ENCODE measurements at regions not wholly inside any gene's neighbourhood (a gene's known extent, or its start where the extent isn't known, plus 50 kb on each side); places are given as distances from the start of the nearest gene placed in this dataset.

DNA sequence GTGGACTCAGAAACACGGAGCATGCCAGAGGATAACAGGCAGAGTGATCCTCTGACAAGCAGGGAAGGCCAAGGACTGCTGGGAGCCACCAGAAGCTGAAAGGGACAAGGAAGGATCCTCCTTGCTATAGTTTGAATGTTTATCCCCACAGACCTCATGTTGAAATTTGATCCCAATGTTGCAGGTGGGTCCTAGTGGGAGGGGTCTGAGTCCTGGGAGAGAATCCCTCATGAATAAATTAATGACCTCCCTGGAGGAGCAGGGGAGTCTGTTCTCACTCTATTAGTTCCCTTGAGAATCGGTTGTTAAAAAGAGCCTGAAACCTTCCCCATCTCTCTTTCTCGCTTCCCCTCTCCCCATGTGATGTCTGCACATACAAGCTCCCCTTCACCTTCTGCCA, 124.4 kb downstream of the FBXO15 start:
- DNase-seq, result no peak

DNA sequence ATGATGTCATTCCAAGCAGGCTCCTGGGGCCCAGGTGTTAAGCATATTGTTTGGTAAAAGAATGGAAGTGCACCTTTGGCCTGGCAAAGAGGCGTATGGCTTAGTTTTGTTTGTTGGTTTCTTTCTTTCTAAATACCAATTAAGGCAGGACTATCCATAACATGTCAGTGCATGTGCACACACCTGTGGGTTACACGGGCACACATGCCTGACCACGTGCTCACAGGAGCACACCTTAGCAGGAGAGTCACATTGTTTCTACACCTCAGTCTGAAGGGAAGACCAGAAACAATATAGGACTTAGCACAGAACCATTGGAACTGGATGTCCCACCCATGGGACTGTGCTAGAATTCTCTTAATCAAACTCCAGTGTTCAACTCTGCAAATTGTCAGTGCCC, 127.8 kb downstream of the FBXO15 start:
- no peak for DNase-seq

- no peak for DNase-seq
Observed at GRCh38 chr18:74013955-74014354, 133.7 kb downstream of the FBXO15 start.

DNA sequence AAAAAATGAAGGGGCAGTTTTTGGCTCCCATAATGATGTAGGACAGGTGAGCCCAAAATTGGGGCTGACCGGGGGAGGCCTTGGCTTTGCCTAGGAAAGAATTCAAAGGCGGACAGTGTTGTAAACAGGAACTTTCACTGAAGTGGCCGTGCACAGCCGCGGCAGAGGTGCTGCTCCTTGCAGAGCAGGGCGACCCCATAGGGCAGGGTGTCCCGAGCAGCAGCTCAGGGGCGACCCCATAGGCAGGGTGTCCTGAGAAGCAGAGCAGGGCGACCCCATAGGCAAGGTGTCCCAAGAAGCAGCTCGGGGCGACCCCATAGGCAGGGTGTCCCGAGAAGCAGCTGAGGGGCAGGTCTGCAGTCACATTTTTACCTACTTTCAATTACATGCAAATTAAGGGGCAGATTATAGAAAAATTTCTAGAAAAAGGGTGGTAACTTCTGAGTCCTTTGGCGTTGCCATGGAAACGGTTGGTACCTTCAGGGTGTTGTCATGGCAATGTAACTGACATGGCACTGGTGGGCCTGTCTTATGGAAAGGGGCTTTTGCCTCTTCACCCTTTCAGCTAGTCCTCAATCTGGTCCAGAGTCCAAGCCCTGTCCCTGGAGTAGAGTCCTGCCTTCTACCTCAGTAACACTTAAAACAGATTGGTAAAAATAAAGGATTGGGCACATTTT, 134.5 kb downstream of the FBXO15 start:
- DNase-seq, result no peak

DNA sequence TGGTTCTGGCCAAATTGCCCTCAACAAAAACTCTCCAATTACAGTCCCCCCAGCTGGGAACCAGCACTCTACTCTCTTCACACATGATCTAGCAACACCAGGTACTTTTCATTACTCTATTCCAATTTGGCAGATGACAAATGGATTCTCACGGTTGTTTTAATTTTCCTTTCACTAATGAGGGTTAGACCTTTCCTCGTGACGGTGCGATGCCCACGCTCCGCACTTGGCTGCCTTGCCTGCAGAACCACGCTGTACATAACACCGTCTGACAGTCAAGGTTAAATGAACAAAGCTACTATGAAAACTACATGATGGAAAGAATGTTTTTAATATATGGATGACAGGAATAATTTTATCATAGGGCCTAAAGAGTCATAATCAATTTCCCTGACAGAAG, 141.5 kb downstream of the FBXO15 start:
- no peak for DNase-seq

GRCh38 chr18:74005320-74006109, 142.1 kb downstream of the FBXO15 start:
- DNase-seq, result no peak

- no peak for DNase-seq
Observed at GRCh38 chr18:73992242-73993022, 155.2 kb downstream of the FBXO15 start.

GRCh38 chr18:73991570-73991969, 156.1 kb downstream of the FBXO15 start:
- no peak for DNase-seq

GRCh38 chr18:73990258-73990657, 157.4 kb downstream of the FBXO15 start:
- no peak for DNase-seq

GRCh38 chr18:73987247-73987980, 160.2 kb downstream of the FBXO15 start:
- DNase-seq, result no peak

- no peak for DNase-seq
Observed at GRCh38 chr18:73986711-73987110, 160.9 kb downstream of the FBXO15 start.

- no peak for DNase-seq
Observed at GRCh38 chr18:73985855-73986625, 161.6 kb downstream of the FBXO15 start.

GRCh38 chr18:73983970-73984369, 163.7 kb downstream of the FBXO15 start:
- no peak for DNase-seq

DNA sequence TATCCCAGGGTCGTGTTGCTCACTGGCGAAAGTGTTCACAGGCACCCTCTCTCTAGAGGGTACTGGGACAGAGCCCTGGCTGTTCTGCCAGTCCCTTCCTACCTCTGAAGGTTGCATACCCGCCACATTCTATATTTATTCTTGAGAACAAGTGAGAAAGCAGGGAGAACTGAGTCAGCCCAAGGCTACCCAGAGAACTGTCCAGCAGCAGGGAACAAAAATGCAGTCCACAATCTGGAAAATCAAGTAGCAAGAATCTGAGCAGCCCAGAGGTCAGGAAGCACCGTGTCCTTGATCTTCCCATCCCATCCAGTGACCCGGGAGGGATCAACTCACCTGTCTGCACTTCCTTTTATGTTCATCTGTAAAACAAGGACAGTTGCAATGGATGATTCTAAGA, 164.1 kb downstream of the FBXO15 start:
- no peak for DNase-seq

- no peak for DNase-seq
Observed at GRCh38 chr18:73981796-73982195, 165.8 kb downstream of the FBXO15 start.

DNA sequence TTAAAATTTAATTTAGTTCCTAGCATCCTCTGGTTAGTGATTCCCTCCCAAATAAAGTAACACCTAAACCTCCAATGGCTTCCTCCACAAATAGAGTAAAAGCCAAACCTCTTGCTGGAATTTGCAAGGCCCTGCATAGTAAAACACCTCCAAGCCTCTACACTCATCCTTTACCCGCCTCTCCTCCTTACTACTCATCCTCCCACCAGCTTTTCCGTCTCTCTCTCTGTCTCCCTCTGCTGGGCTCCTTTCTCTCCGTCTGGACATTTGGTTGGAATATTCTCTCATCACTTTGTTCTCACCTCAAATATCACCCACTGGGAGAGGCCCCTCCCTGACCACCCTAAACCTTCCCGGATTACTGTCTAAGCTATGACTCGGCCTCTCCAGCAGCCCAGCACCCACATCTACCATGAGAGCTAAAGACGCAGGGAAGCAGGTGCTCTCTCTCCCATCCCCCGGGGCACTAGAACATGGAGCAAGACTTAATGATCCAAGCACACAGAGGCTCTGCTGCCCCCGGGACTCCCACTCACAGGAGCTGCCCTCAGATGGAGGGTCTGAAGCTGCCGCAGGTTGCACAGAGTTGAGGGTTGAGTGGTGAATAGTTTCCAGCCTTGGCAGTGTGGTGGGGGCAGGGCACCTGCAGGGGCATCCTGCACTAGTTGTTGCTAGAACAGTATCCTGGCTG, 167.2 kb downstream of the FBXO15 start:
- DNase-seq, result no peak

- DNase-seq, result no peak
Observed at GRCh38 chr18:73979742-73980141, 167.9 kb downstream of the FBXO15 start.

DNA sequence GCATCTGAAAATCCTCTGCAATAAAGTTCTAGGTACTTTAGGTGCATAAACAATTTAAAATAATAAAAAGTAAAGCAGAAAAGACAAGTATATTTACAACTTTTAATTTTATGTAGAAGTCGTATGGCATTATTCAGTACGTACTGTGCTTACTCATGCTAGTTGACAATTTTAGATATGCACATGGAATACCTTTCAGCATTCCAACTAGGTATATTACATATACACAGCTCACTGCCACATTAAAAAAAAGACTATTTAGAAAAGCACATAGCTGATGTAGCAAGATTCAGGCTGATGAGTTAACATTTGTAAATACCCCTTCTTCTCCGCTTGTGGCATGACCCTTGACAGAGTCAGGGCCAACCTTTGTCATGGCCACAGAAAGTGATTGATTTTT, 171.2 kb downstream of the FBXO15 start:
- DNase-seq, result no peak

GRCh38 chr18:73975266-73975665, 172.4 kb downstream of the FBXO15 start:
- DNase-seq, result peak; percentile 13

DNA sequence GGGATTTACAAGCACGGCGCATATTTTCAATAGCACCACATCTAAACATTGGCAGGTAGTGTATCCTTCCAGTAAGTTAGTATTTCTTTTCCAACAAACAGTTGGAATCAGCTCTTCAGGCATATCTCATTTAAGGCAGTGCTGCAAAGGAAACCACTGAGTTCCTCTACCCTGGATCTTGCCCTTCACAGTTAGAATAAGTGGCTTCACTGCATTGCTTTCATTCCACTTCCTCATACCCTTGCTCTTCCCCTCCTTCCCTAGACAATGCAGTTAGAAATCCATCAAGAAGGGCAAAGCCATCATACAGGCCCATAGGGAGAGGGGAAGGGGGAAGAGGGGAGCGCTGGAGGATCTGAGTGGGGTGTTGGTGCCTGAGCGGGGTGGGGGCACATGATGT, 173.7 kb downstream of the FBXO15 start:
- no peak for DNase-seq

DNA sequence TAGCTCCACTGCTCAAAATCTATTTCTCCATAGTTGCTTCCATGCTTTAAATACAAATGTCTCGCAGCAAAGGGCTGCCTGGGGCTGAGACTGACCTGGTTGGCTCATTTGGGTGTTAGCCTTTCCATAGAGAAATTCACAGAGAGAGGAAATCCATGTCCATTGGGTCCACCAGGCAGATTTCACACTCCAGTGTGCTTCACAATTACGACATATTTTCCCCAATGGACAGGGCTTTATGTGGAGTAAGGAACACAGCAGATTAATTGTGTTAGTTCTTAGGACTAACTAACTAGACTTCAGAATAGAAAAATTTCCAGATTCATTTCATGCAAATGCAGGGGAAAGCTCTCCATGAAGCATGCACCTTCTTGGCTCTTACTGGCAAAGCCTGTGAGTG, 180.7 kb downstream of the FBXO15 start:
- DNase-seq, result no peak

- DNase-seq, result no peak
Observed at GRCh38 chr18:73962256-73962655, 185.4 kb downstream of the FBXO15 start.

All from GF-D8 (cell line).